Right ventricle myocardium superior (tissue), 1 donor: ENCODE measurements at regions not wholly inside any gene's neighbourhood (a gene's known extent, or its start where the extent isn't known, plus 50 kb on each side); places are given as distances from the start of the nearest gene placed in this dataset.

Source experiments
- ATAC-seq: fragments of 200-7000 bp; cut with Tn5 transposase; one replicate; pipeline ENCODE4 v1.9.1; 2020; ENCODE audit warnings: mild to moderate bottlenecking; ENCODE audit not compliant: poor library complexity
- DNase-seq: peaks from one replicate; pipeline ENCODE4 v3.0.0-alpha.2; 2020
- intact Hi-C: fragments of 100-400 bp; cut with DNase I; formaldehyde crosslinking; loops from one replicate; pipeline ENCODE4 v1.11.2; 2022
- donor health status: DM: no; HTN: yes; CAD: no; lungs with severe emphysema.

DNA sequence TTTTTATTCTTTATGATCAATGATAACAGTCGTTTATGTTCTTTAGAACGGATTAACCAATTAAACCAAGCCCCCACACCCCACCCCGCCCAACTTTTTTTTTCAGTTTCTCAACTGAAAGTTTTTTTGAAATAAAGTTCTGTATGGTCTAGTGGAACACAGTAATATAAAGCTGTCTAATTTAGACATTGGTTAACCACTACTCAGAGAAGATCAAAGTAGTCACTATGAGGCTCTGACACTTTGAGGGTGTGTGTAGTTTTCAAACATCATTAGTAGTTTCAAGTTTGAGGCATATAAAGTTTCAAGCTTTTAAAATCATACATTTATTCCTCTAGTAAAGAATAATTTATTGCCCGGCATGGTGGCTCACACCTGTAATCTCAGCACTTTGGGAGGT is 413.2 kb downstream of the EFNB2 start:
- DNase-seq (no peak), ATAC-seq (no peak)
- intact Hi-C loops = no loop called here

DNA sequence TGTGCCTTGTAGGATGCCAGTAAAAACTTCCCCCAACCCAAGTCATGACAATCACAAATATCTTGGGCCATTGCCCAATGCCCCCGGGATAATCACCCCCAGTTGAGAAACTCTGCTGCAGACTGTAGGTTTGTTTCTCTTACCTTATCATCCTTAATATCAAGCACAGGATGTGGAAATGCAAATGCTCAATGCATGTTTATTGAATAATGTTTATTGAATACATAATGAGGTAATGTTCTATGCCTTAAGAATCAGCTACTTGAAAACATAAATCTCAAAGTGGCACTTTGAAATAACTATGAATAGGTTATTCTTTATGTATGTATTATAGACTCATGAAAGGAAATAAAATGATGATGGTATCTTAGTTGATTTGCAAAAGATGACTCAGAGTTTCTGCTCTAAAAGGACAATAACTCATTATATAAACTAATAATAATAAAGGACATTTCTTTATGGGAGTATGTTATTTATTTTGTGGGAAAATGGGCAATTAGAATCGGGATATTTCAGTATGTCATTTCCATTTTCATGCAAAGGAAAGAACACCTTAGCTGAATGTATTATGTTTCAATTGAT is 414.2 kb downstream of the EFNB2 start:
- intact Hi-C loops = no loop called here
- ATAC-seq = no peak

DNA sequence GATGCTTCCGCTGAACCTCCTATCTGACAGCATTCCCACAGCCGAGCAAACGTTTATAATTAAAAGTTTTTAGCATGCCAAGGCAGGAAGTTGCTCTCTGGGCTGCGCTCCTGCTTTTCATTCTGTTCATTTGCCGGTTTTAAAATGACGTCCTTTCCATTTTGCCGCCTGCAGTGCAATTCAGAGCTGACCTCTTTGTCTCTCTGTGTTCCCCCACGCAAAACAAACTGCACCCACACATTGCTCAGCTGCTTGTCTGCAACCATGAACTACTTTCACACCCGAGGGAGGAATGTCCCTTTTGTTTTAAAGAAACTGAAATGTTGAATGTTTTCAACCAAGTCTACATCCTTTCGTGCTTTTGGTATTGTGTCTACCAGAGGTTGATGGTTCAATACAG is 416.5 kb downstream of the EFNB2 start:
- intact Hi-C loops = no loop called here
- no peak for DNase-seq

More for the DNA sequence above, 414.2 kb downstream of the EFNB2 start:
- no peak for DNase-seq

DNA sequence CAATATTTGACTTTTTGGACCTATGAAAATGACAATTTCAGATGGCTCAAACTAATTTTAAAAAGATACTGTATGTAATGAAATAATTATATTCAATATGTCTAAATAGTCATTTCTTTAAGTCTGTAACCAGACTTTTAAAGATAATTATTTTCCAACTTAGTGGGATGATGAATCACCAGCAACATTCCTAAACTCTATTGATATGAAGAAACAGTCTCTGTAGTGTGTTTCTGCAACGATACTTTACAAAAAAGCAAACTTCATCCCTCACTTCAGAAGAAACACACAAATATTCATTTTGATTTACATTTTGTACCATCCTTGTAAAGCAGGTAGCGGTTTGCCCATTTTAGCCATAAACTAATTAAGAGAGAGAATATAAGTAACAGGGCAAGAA is 417.4 kb downstream of the EFNB2 start:
- intact Hi-C loops = no loop called here
- ATAC-seq (no peak), DNase-seq (no peak)

More for the DNA sequence above, 416.5 kb downstream of the EFNB2 start:
- no peak for ATAC-seq

DNA sequence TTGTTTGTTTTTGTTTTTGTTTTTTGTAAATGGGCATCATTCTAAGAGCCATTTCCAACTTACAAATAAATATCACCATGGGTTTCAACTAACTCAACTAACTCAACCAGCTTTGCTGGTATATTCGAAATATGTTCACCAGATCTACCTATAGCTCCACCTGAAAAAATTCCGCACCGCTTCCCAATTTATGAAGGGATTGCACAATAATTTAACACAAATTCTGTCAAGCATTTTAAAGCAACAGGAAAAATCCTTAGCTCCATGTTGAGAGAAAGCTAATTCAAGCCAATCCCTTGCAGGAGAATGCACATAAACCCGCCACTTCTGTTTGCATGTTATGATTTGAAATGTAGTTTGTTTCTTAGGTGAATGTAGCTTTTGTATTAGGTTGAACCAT is 417.8 kb downstream of the EFNB2 start:
- ATAC-seq = no peak
- intact Hi-C loops = no loop called here
- DNase-seq = no peak

DNA sequence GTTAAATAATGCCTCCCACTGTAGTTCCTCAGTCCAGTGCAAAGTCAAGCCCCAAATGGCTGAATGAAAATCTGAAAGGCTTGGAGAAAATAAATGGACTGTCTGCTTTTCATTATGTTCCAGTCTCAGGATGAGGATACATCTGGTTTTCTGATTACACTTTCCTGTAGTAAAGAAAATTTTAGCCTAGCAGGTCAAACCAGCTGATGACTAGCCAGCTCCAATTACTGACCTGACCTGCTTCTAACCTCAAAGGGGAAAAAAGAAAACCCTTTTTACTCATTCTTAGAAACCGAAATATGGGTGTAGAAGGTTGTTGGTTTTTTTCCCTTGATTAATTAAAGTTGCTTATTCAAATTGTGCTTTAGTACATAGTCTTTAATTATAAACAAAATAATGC is 418.4 kb downstream of the EFNB2 start:
- DNase-seq (no peak), ATAC-seq (no peak)
- intact Hi-C loops = no loop called here

DNA sequence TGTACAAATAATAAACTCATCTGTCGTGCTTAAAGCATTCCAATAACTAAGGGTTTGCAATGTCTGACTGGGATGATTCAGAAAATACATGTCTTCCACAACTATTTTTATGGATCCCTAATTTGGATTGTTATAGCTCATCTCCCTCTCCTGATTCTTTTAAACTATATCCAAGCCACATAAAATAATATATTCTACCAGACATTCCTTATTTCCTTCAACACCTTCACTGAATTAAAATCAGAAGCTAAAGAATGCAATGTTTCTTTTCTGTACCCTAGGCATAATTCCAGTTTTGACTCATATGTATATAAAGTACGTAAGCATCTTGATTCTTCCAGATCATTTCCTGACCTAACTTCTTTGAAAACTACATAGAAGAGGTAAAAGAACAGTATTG is 420.4 kb downstream of the EFNB2 start:
- no peak for DNase-seq
- no peak for ATAC-seq
- intact Hi-C loops = no loop called here

DNA sequence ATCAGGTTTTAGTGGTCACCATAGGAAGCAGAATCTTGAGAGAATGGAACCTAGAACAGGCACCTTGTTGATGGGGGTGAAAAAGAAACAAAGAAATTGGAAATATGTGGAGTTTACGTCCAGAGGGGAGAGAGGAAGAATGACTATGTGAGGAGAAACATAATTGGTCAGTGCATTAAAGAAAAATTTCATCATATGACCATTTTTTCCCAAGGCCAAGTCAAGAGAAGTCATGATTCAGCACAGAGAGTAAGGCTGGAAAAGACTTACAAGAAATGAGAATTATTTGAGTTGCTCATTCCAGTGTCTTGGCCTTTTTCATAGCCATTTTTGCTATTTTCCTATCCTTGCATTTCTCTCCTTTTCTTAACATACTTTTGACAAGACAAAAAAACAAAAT is 421.7 kb downstream of the EFNB2 start:
- intact Hi-C loops = no loop called here
- ATAC-seq (no peak), DNase-seq (no peak)

DNA sequence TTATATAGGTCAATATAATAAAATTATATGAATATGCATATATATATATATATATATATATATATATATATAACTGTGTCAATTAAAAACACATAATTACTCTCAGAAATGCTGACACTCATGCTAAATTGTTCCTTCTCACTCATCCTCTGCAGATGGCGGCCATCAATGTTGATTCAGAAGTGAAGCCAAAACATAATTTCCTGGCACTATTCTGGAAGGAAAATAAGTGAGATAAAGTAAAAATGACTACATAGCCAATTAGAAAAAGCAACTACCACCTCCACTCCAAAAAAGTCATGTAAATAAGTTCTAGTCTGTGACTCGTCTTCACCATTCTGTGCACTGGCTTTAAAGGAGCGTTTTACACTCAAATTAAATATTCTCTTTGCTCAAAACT is 423.3 kb downstream of the EFNB2 start:
- DNase-seq = no peak
- ATAC-seq = no peak
- intact Hi-C loops = no loop called here

DNA sequence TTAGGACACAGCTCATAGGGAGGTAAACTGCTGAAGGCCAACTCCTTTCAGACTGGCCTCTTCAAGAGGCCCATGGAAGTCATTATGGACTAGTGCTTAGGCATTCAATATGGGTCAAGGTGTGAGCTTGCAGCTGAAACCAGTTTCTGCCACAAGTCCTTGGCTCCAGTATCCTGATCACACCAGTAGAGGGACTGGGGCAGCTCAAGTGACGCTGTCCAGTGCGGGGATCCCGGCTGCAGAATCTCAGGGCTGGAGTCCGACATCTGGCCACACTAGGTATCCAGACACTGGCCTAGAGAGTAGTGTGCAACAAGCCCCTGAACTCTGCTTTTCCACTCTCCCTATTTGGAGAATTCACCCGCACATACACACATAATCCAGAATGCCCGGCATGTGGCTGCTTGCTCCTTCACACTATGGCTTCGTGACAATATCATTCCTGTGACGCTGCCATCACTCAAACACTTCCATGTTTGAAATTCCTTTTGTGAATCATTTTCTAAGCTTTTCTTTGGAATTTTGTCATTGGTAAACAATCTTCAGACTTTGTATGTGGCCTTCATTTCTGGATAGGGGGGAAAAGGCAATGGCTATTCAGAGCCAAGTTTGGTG is 425.1 kb downstream of the EFNB2 start:
- intact Hi-C loops = no loop called here
- no peak for ATAC-seq
- no peak for DNase-seq

DNA sequence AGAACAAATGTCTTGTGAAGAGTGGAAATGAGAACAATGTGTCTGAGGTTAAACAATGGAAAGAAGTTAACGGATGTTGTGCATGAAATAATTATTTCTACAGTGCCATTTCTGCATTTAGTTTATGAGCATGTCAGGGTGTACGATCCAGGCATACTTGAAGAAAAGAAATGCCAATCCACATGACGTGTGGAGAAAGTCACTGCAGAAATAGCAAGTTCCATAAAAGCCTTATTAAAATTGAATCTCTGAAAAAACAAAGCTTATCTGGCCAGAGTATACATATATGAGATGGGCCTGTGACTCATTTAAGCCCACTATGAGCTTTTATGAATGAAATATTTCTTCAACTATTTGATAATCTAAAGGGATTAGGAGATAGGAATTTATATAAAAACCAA is 426.1 kb downstream of the EFNB2 start:
- DNase-seq = no peak
- no peak for ATAC-seq
- intact Hi-C loops = no loop called here

DNA sequence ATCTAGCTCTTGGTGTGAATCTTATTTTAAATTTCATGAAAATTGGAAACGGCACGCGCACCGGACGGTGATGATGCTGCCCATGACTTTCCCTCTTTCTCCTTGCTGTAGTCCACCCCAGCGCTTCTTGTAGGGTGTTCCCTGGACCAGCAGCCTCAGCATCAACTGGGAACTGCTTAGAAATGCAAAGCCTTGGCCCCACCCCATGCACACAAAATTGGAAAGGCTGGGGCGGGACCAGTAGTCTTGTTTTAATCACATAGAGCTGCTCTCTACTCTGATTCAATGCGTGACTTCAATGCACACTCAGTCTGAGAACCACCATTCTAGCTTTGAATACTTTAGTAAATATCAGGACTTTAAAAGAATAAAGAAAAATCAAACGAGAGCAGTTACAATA is 427.1 kb downstream of the EFNB2 start:
- ATAC-seq = no peak
- intact Hi-C loops = no loop called here
- DNase-seq = no peak

DNA sequence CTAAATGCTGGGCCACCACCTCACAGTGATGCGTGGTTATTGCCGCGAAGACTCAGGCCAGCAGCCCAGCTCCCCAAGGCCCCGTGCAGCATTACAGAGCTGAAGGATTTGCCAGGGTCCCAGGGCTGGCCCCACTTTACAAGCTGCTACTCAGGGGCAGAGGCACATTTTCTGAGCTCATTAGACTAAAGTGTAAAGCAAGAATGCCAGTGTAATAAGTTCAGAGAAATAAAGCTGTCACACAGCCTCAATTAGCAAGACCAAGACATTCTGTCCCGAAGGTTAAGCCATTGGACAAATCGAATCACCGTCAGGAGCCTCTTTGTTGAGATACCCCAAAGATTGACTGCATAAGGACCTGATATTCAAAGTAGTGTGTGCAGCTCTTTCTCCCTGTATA is 428.4 kb downstream of the EFNB2 start:
- ATAC-seq (no peak), DNase-seq (no peak)
- intact Hi-C loops = no loop called here

DNA sequence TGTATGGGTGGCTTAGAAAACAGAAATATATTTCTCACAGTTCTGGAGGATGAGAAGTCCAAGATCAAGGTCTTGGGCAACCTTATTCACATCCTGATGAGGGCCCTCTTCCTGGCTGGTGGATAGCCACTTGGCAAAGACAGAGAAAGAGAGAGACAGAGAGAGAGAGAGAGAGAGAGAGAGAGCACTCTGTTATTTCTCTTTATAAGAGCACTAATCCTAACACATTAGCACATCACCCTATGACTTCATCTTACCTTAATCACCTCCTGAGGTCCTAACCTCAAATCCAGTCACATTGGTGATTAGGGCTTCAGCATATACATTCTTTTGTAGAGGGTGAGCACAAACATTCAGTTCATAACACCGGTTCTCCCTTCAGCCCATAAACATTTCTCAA is 430.3 kb downstream of the EFNB2 start:
- intact Hi-C loops = no loop called here
- no peak for ATAC-seq
- no peak for DNase-seq

DNA sequence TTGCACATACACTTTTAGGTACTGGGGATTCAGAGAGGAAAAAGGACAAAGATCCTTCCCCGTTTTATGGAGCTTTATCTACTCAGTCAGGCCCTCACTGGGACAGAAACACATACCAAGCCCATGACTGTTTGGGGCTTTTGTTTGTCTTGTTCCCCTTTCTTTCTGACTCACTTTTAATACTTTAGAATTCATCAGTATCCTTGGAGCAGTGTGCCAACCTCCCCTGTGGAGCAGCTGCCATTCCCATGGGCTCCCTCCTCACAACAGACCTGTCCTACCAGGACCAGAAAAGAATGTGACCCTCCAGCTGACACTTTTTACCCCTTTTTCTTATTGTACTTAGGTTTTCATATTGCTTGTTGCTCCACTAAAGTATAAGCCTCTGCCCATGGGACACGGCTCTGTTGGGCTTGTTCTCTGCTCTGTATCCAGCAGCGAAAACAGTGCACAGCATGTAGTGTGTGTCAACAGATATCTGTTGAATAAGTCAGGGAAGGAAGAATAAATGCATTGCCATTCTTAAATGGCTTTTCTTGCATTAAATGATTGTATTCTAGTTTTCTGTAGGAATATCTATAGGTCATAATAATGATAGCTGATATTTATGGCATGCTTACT is 431.1 kb downstream of the EFNB2 start:
- no peak for ATAC-seq
- DNase-seq = no peak
- intact Hi-C loops = no loop called here

DNA sequence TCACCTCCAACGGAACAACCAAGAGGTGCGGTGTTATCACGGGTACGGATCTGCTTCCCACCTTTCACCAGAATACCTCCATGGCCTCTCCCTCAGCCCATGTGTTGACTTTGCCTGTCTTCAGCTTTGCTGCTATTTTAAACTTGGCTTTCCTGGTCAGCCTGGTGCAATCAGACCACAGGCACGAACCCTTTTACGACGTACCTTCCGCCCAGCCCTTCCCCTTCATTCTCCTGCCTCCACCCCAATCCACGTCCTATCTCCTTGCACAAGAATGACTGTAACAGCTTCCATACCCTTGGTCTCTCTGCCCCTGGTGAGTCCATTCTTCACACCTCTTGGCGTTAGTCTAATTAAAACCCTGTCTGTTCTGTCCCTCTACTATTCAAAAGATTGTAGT is 431.7 kb downstream of the EFNB2 start:
- ATAC-seq (no peak), DNase-seq (no peak)
- intact Hi-C loops = no loop called here

DNA sequence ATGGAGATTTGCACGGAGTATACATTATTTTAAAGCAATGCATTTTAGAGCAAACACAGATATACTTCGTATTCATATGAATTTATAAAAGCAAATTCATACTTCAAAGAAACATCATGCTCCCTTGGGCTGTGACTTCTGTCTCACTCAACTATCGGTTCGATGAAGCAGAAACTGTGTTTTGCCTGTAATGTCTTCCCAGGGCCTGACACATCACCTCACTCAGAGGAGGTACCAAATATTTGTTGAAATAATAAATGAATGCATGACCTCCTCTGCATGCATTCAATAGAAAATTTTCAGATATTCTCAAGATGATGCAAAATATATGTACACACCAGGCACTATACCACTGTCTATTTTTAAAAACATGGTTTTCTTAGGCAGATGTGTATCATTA is 432.7 kb downstream of the EFNB2 start:
- ATAC-seq (no peak), DNase-seq (no peak)
- intact Hi-C loops = no loop called here

DNA sequence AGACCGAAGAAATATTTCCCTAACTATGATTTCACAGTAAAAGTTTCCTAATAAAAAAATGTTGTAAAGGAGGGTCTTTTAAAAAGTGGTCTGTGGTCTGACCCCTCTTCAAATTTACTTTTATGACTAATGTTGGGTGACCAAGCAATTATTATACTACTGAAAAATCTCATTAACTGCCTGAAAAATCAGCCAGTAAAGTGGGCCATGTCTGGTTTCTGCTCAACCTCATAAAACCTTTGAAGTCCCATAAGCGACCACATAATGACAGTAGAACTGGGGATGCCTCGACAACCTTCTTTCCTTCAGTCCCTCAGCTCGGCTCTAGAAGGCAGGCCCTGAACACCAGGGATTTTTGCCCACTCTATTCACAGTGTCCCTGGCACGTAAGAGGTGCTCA is 434.3 kb downstream of the EFNB2 start:
- ATAC-seq (no peak), DNase-seq (no peak)
- intact Hi-C loops = no loop called here

DNA sequence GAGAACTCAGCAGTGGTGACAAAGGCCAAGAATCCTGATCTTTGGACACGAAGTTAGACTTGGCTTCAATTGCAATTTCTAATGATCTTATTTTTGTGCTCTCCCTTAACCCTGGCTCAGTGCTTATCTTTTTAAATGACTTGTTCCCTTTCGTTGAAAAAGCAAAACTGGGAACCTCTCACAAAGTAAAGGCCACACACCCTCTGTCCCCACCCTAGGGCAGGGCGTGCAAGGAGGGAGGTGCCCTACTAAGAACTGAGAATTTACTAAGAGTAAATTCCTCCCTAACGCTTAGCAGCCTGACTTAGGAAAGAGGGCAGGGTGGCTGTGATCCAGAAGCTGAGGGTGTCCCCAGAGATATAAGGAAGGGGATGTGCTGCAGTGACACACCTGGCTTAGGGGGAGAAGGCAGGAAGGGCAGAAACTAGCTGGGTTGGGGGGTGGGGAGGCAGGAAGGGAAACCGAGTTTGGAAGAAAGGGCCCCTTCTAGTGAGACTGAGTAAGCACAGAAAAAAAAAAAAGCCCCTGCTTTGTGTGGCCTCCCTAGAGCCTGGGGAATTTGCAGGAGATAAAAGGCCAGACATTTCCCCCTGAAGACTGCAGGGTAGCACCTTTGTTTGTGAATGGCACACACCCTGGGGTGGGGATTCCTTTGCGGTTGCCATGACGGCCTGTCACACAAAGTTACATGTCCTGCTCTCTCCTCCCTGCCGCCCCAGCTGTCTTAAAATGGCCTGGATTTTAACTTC is 435.1 kb downstream of the EFNB2 start:
- intact Hi-C loops = no loop called here
- DNase-seq = no peak
- ATAC-seq = no peak

DNA sequence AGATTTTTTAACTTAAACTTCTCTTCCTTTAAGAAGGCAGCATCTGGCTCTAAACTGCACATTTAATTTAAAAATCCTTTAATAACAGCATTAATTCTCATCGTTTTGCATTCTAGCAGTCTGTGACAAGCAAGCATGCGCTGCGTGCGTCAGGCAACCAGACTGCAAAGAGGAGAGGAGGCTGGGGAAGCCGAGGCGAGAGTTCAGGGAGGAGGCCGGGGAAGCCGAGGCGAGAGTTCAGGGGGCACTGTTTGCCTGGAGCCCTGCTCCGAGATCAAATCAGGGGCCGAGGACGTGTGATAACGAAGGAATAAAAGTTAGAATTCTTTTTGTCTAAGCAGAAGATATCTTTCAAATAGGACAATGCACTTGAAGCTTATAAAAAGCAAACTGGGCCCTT is 435.7 kb downstream of the EFNB2 start:
- intact Hi-C loops = no loop called here
- DNase-seq (no peak), ATAC-seq (no peak)
